ENCODE measurements at regions not wholly inside any gene's neighbourhood (a gene's known extent, or its start where the extent isn't known, plus 50 kb on each side); places are given as distances from the start of the nearest gene placed in this dataset.

GRCh38 chr5:5370059-5370774 lies 52.3 kb upstream of the ICE1 start:
- ChIA-PET CTCF (no interaction called here), POLR2A (no interaction called here)
- H3K9me3 ChIP-seq (ENCODE audit: control insufficient read depth, insufficient read depth, low read length) = peaks cover 5% of the 10 kb centered on the region; the same call in 1 of the 2 replicates
- TF ChIP-seq CTCF (IDR thresholded peaks at IDR 0.05; ENCODE audit: low read depth, low read length) = no peak
- no peaks in the 10 kb centered on the region for H3K27me3 ChIP-seq (ENCODE audit: control insufficient read depth, insufficient read depth, low read length)
- H3K4me3 ChIP-seq (ENCODE audit: low read depth, low read length) = no peak overlapping the region
- no peak overlapping the region for H3K27ac ChIP-seq (ENCODE audit: low read depth, low read length)
- no peak for DNase-seq (ENCODE audit: low read depth, low spot score)

GRCh38 chr5:5371005-5371404 lies 51.5 kb upstream of the ICE1 start:
- ChIA-PET POLR2A (interaction anchor here (0.8 kb wide), 1 partner anchor 88 kb away, joined by 3 read pairs; no protein-coding TSS in a partner anchor), CTCF (no interaction called here)
- no peak for DNase-seq (ENCODE audit: low read depth, low spot score)
- peaks cover 6% of the 10 kb centered on the region; the same call in 1 of the 2 replicates for H3K9me3 ChIP-seq (ENCODE audit: control insufficient read depth, insufficient read depth, low read length)
- H3K4me3 ChIP-seq (ENCODE audit: low read depth, low read length) = no peak overlapping the region
- H3K27me3 ChIP-seq (ENCODE audit: control insufficient read depth, insufficient read depth, low read length) = no peaks in the 10 kb centered on the region
- no peak for TF ChIP-seq CTCF (IDR thresholded peaks at IDR 0.05; ENCODE audit: low read depth, low read length)
- H3K27ac ChIP-seq (ENCODE audit: low read depth, low read length) = no peak overlapping the region

- TF ChIP-seq CTCF (IDR thresholded peaks at IDR 0.05; ENCODE audit: low read depth, low read length) = no peak
- H3K27ac ChIP-seq (ENCODE audit: low read depth, low read length) = no peak overlapping the region
- POLR2A ChIA-PET = no interaction called here
- DNase-seq (ENCODE audit: low read depth, low spot score) = no peak
- H3K9me3 ChIP-seq (ENCODE audit: control insufficient read depth, insufficient read depth, low read length) = peaks cover 6% of the 10 kb centered on the region; the same call in 1 of the 2 replicates
- no peak overlapping the region for H3K4me3 ChIP-seq (ENCODE audit: low read depth, low read length)
- no peaks in the 10 kb centered on the region for H3K27me3 ChIP-seq (ENCODE audit: control insufficient read depth, insufficient read depth, low read length)
- CTCF ChIA-PET = no interaction called here
Observed at GRCh38 chr5:5371957-5372356, 50.5 kb upstream of the ICE1 start.

GRCh38 chr5:5372511-5372910 lies 50.0 kb upstream of the ICE1 start:
- POLR2A ChIA-PET = no interaction called here
- no peak for DNase-seq (ENCODE audit: low read depth, low spot score)
- Histone ChIP-seq H3K27ac (ENCODE audit: low read depth, low read length) (no peak overlapping the region), H3K27me3 (ENCODE audit: control insufficient read depth, insufficient read depth, low read length) (no peaks in the 10 kb centered on the region), H3K9me3 (ENCODE audit: control insufficient read depth, insufficient read depth, low read length) (peaks cover 6% of the 10 kb centered on the region; the same call in 1 of the 2 replicates), H3K4me3 (ENCODE audit: low read depth, low read length) (no peak overlapping the region)
- CTCF ChIA-PET = no interaction called here
- TF ChIP-seq CTCF (IDR thresholded peaks at IDR 0.05; ENCODE audit: low read depth, low read length) = no peak
